ENCODE measurements at regions not wholly inside any gene's neighbourhood (a gene's known extent, or its start where the extent isn't known, plus 50 kb on each side); places are given as distances from the start of the nearest gene placed in this dataset.
"Not testable (repeated sequence)": the region's sequence is repeated elsewhere in the genome, so short reads cannot be mapped to it uniquely, and the experiment has no call there.

DNA sequence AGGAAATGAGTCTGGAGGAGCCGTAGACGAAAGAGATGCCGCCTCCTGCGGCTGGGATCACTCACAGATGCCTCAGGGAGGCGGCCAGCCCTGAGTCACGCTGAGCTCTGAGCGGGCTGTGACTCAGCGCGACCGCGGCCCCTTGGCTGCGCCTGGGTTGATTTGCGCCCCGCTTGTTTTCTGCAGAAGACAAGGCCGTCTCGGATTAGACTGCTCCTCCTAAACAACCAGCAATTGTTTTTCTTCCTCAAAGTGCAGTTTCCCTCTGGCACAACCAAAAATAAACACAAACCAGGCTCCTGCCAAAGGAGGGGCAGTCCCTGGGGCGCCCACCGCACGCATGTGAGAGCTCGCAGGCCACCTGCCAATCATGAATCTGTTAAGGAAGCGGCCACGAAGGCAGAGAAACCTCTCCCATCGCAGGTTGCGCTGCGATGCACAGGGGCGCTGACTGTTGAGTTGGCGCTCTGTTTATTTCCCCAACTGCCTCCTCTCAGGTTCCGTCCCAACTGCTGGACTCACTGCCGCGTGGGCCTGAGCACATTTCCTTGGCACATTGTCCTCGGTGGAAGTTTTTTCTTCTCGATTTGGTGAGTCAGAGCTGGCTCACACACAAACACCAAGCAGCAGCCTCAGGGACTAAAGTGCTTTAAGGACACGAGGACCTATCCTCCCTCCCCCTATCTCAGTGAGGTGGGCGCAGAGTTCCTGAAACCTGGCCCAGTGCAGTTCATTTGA, 85.2 kb upstream of the NDUFV2 start:
- DNase-seq (ENCODE audit: low spot score): peak; percentile 91

DNA sequence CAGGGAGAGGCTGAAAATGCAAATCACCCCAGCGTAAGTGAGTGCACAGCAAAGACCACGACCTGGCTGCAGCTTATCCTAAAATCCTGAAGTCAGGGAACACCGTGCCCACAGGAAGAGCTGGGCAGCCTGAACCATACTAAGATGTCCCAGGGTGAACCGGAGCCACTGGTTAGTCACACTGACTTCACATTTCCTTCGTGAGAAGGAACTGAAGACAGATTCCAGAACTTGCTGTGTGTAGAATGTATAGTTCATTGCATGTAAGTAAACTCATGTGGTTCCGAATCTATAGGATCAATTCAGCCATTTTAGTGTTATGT, 84.6 kb upstream of the NDUFV2 start:
- DNase-seq (ENCODE audit: low spot score): no peak

DNA sequence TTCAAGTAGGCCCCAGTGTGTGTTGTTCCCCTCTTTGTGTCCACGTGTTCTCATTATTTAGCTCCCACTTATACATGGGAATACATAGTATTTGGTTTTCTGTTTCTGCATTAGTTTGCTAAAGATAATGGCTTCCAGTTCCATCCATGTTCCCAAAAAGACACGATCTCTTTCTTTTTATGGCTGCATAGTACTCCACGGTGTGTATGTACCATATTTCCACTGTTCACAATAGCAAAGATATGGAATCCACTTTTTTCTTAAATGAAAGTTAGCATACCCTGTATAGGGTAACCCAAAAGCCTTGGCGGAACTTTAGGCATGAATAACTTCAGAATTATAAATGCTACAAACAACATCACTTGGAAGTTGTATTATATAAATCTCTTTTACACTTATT, 83.4 kb upstream of the NDUFV2 start:
- no peak for DNase-seq (ENCODE audit: low spot score)

DNA sequence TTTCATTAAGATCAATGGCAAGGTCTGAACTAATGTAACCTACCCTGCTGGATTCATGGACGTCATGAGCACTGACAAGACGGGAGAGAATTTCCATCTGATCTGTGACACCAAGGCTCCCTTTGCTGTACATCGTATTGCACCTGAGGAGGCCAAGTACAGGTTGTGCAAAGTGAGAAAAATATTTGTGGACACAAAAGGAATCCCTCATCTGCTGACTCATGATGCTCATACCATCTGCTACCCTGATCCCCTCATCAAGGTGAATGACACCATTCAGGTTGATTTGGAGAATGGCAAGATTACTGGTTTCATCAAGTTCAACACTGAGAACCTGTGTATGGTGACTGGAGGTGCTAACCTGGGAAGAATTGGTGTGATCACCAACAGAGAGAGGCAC, 82.3 kb upstream of the NDUFV2 start:
- no peak for DNase-seq (ENCODE audit: low spot score)

DNA sequence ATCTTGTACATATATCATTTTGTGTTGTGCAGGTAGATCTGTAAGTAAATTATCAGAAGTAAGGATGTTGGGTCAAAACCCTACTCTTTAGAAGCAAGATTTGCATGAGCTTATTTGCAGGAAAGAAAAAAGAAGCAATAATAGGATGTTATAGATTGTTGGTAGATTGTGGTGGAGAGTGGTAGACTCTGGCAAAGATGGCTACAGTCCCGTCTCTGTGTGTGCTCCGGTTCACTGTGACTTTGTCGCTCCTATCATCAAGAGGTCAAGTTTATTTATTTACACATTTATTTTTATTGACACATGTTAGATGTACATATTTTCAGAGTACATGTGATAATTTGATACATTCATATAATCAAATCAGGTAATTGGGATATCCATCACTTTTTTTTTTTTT, 81.0 kb upstream of the NDUFV2 start:
- no peak for DNase-seq (ENCODE audit: low spot score)

DNA sequence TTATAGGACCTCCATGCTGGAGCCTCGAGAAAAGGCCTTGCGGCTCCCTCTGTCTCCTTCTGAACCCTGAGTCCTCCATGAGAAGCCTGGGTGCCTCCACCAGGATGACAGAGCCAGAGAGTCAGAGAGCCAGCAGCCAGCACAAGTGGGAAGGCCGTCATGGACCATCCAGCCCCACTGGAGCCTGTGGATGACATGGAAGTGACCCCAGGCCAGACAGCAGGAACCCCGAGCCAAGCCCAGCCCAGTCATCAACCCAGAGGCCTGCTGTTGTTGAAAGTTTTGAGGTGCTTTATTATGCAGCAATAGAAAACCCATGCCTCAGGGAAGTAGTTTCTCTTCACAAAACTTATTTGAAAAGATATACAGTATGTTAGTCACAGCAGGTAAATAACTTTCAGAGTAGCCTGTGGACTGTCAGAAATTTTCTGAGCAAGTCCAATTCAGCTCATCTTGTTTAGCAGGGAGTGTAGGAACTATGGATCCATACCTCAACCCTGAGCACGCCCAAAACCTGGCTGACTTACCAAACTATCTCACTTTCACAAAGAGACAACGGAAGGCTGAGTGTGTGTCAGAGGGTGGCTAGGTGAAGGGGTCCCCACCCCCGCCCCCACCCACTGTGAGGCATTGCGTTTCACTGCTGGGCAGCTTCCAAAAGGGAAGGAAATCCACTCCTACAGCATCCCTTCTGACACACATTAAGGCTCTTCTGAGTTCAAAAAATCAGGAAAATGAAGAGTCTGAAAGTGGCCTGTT, 79.9 kb upstream of the NDUFV2 start:
- DNase-seq (ENCODE audit: low spot score): no peak

DNA sequence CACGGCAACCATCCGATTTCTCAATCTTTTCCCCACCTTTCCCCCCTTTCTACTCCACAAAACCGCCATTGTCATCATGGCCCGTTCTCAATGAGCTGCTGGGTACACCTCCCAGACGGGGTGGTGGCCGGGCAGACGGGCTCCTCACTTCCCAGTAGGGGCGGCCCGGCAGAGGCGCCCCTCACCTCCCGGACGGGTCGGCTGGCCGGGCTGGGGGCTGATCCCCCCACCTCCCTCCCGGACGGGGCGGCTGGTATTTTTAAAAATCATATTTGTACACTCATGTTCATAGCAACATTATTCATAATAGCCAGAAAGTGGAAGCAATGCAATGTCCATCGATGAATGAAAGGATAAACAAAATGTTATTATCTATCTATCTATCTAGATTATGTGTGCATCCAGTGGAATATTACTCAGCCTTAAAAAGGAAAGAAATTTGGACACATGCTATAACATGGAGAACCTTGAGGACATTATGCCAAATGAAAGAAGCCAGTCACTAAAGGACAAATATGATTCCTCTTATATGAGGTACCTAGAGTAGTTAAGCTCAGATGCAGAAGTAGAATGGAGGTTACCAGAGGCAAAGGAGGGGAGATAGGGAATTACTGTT, 78.4 kb upstream of the NDUFV2 start:
- not testable (repeated sequence) for DNase-seq (ENCODE audit: low spot score)

DNA sequence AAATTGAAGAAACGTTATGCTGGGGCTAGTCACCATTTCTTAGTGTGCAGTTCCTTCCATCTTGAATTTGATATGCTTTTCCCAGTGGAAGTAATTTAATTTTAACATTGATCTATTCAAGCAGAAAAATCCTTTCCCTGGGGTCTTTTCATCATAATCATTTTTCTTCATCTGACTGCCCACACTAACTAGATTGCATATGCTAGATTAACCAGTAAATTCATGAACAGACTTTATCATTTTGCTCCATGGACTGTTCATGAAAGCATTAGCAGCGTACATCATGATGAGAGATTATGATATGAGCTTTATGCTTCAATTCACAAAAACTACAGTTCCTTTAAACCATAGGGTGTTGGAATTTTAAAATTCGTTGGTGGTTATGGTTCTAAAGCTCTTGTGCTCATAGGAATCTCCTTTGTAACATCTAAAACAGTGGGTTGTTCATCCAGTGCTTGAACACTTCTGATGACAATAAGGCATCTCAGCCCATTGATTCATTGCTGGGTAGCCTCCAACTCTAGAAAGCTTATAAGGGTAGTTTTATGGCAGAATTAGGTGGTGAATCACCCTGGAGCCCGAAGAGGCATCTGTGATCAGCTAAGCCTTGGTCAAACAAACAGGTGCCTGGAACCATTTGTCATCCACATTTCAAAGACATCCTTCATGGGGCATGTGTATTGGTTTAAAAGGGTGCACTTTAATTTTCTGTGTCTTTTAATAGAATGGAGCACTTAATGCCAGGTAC, 77.2 kb upstream of the NDUFV2 start:
- no peak for DNase-seq (ENCODE audit: low spot score)

DNA sequence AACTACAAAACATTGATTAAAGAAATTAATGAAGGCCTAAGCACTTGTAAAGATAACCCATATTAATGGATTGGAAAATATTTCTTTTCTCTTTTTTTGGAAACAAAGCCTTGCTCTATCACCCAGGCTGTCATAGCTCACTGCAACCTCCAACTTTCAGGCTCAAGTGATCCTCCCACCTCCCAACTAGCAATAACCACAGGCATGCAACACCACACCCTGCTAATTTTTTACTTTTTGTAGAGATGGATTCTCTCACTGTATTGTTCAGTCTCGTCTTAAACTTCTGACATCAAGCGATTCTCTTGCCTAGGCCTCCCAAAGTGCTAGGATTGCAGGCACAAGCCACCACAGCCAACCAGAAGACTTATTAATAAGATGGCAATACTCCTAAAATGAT, 73.4 kb upstream of the NDUFV2 start:
- no peak for DNase-seq (ENCODE audit: low spot score)

DNA sequence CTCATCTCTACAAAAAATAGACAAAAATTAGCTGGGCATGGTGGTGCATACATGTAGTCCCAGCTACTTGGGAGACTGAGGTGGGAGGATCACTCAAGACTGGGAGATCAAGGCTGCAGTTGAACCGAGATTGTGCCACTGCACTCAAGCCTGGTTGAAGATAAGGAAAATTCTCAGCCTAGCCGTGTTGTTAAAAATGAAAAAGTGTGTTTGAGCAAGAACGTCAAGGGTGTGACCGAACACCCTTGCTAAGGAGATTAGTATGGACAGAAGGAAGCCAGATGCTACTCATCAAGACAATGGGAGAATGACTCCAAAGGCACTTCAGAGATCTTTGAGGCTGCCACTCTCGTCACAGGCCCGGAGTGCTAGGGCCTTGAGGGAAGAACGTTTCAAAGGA, 70.0 kb upstream of the NDUFV2 start:
- DNase-seq (ENCODE audit: low spot score): no peak

DNA sequence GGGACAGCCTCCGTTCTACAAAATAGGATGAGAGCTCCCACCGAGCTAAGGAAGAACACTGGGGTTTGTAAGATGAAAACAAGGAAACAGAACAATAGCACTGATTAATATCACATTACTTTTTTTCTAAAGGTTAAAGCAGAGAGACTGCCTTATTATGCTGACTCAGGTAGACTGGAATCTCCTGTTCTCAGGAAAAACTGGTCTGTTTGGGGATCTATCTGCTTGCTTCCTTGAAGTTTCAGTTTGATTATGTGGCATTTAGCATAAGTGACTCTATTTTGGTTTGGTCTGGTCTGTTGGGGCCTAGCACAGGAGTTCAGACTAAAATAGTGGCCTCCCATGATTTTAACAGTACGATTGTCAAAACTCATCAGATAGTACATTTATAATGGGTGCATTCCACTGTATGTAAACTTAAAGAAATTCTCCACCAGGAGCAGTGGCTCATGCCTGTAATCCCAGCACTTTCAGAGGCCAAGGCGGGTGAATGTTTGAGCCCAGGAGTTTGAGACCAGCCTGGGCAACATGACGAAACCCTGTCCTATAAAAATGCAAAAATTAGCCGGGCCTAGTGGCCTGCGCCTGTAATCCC, 64.1 kb upstream of the NDUFV2 start:
- DNase-seq (ENCODE audit: low spot score): no peak

DNA sequence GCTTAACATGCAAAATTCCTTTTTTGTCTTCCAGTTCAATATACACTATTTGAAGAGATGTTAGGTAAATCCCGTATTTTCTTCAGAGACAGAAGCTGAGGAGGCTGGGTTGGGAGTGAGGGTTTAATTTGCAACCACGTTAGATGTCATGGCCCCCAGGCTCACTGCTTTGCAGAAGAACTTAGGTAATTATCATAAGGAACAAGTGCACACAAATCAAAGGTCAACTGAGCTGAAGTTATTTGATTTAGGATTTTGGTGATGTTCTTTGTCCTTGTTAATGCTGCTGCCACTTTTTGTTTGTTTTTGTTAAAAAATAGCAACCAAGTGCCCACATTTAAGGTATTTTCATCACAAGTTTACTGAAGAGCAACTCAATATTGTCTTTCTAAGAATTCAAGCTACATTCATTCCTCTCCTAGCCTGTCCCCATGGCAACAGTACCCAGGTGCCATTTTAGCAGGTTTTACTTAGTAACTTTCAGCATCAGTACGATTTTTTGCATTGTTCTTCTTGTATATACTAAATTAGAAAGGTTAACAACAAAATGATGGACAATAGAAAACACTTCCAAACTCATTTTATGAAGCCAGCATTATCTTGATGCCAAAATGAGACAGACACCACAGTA, 62.9 kb upstream of the NDUFV2 start:
- DNase-seq (ENCODE audit: low spot score): no peak

DNA sequence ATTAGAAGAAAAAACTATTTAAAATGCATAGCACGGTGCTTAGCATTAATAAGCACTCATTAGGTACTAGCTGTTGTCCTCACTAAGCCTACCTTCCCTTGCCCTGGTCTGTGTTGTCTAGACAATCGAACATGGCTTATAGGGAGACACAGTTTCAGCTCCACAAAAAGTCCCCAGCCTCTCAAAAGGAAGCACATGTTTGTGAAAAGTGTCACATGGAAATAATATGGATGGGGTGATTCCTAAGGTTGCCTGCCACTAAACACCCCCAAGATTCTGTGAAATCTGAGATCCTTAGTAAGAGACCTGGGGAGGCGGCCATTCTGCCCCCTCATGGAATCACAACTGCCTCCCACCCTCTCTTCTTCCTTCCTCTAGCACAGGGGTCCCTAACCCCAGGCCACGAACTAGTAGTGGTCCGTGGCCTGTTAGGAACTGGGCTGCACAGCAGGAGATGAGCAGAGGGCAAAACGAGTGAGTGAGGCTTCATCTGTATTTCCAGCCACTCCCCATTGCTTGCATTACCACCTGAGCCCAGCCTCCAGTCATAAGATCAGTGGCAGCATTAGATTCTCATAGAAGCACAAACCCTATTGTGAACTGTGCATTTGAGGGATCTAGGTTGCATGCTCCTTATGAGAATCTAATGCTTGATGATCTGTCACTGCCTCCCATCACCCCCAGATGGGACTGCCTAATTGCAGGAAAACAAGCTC, 59.6 kb upstream of the NDUFV2 start:
- DNase-seq (ENCODE audit: low spot score): no peak

DNA sequence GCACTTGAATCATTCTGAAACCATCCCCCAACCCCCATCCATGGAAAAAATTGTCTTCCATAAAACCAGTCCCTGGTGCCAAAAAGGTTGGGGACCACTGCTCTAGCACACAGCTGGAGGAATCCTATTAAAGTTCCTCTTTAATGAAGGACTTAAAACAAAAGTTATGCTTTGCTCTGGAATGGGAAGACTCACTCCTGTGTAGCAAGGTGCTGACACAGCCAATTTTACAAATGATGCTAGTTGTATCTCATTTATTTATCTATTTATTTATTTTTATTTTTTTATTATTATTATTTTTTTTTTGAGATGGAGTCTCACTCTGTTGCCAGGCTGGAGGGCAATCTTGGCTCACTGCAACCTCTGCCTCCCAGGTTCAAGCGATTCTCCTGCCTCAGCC, 58.9 kb upstream of the NDUFV2 start:
- no peak for DNase-seq (ENCODE audit: low spot score)

DNA sequence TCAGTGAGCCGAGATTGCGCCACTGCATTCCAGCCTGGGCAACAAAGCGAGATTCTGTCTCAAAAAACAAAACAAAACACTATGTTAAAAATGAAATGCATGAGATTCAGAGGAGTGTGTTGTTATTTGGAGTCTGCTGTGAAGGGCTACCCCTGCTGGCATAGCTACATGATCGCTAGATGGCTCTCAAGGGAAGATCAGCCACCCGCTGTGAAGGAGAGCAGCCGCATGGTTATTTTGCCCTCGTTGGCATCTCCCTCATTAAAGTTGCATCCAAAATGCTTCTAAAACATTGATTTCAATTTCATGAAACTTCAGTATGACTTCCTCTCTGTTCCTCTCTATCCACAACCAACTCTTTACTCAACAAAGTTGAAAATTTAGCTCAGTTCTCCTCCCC, 54.8 kb upstream of the NDUFV2 start:
- no peak for DNase-seq (ENCODE audit: low spot score)

DNA sequence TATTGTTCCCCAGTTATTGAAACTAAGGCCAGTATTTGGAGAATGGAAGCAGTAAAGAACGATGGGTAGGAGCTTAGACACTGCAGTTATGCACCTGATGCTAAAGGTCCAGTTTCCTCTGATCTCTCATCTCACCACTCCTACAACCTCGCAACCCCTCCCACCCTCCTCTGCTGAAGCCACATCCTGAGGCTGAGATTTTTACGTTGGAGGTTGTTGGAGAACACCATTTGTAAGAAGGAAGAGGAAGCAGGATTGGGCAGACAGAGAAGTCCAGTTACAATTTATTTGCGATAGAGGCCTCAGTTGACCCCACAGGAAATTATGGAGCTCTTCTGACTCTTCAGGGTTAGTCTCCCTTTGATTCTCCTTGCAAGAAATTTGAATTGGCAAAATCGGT, 54.3 kb upstream of the NDUFV2 start:
- no peak for DNase-seq (ENCODE audit: low spot score)

DNA sequence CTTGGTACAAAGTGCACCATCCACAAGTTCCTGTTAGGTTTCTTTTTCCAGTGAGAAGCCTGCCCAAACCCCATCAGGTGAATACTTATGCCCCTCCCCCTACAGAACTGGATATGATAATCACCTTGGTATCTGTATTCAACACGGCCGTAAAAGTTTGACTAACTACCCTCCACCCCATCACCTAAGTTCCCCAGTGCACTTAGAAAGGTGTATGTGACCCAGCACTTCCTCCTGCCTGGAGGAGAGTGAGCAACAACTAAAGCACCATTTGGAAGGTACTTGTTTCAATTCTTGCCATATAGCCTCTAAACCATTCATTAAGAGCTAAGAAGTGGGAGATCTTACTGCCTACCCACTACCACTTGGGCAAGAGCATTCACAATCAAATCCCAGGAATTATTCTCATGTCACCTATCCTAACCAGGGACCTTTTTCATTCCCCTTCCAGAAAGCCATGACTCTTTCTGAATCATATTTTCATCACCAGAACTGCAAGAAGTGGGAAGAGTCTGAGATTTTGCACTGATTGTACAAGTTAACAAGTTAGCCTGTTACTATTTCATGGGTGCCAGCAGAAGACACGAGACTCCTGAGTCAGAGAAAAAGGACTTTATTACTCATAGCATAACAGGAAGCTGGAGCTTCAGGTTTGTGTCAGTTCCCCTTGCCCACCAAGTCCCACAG, 53.5 kb upstream of the NDUFV2 start:
- DNase-seq (ENCODE audit: low spot score): no peak

DNA sequence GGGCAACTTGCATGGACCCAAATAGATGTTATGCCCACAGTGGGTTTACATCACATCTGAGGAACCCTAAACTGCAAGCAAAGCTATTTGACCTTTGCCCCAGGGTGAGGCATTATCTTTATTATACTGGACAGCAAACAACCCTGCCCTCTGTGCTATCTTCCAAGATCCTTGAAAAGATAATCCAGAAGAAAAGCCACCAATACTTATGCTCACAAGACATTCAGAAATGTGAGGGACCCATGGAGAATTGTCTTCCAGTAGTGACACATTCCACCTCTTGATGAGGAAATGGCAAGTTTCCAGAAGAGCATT, 53.0 kb upstream of the NDUFV2 start:
- DNase-seq (ENCODE audit: low spot score): no peak

DNA sequence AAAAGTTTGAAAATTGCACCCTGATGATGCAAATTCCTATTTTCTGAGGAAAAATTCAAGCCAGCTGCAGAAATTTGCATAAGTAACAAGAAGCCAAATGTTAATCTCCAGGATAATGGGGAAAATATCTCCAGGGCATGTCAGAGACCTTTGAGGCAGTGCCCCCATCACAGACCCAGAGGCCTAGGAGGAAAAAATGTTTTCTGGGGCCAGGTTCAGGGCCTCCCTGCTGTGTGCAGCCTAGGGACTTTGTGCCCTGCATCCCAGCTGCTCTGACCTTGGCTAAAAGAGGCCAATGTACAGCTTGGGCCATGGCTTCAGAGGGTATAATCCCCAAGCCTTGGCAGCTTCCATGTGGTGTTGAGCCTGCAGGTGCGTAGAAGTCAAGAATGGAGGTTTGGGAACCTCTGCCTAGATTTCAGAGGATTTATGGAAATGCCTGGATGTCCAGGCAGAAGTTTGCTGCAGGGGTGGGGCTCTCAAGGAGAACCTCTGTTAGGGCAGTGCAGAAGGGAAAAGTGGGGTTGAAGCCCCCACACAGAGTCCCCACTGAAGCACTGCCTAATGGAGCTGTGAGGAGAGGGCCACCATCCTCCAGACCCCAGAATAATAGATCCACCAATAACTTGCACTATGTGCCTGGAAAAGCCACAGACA, 51.7 kb upstream of the NDUFV2 start:
- not testable (repeated sequence) for DNase-seq (ENCODE audit: low spot score)
